Gastroesophageal sphincter (tissue), 4 donors: ENCODE measurements at regions not wholly inside any gene's neighbourhood (a gene's known extent, or its start where the extent isn't known, plus 50 kb on each side); places are given as distances from the start of the nearest gene placed in this dataset.
A peak's percentile ranks its signal among the peaks of the same experiment; 100 is the strongest.

Source experiments
- ATAC-seq: fragments of 150-250 bp; one replicate; pipeline ENCODE4 v1.9.1; 2016; ENCODE audit warnings: mild to moderate bottlenecking, moderate library complexity
- H3K27ac ChIP-seq, 4 donors: fragments of 200-600 bp; sonication (generic) in 3 of 4; 1 replicate in 3 of 4; 2 replicates in 1 of 4; pipeline ENCODE4 v1.5.1; 2016 to 2019
- H3K27me3 ChIP-seq: fragments of 200-600 bp; sonication (generic); one replicate; pipeline ENCODE4 v1.5.1; 2019
- H3K36me3 ChIP-seq, 2 donors: fragments of 200-600 bp; sonication (generic); one replicate each; pipeline ENCODE4 v1.5.1; 2019; ENCODE audit warnings: control low read depth in 1 of 2
- H3K4me1 ChIP-seq, 3 donors: fragments of 200-600 bp; sonication (generic); 1 replicate in 2 of 3; 2 replicates in 1 of 3; pipeline ENCODE4 v1.5.1; 2016 to 2019; ENCODE audit warnings: control low read depth in 2 of 3
- H3K4me3 ChIP-seq, 2 donors: fragments of 200-600 bp; sonication (generic); one replicate each; pipeline ENCODE4 v1.5.1; 2019; ENCODE audit warnings: mild to moderate bottlenecking in 1 of 2, moderate library complexity in 1 of 2
- H3K9me3 ChIP-seq, 3 donors: fragments of 200-600 bp; sonication (generic); one replicate each; pipeline ENCODE4 v1.5.1; 2017 to 2019; ENCODE audit warnings: control low read depth in 2 of 3
- EP300 ChIP-seq: sonication (generic); formaldehyde crosslinking; IDR thresholded peaks from one replicate; pipeline ENCODE4 v1.6.1; 2017; ENCODE audit warnings: antibody characterized with exemption, mild to moderate bottlenecking
- POLR2A ChIP-seq, 2 donors: fragments of 450-650 bp; IDR thresholded peaks; one replicate each; pipeline ENCODE4 v1.6.1; 2017; ENCODE audit warnings: antibody characterized with exemption in 2 of 2, mild to moderate bottlenecking in 2 of 2, moderate library complexity in 1 of 2
- POLR2AphosphoS5 ChIP-seq: sonication (generic); formaldehyde crosslinking; IDR thresholded peaks from one replicate; pipeline ENCODE4 v1.6.1; 2017; ENCODE audit warnings: antibody characterized with exemption
- WGBS, 2 donors: methylation state at CpG; one replicate each; pipeline ENCODE4 v1.1.5; 2018; ENCODE audit warnings: low coverage in 1 of 2; 5-methylcytosine and 5-hydroxymethylcytosine counted together
- TF ChIP-seq, protein P1 (sequence below), 4 experiments: fragments of 200-600 bp in 2 of 4; fragments of 450-650 bp in 2 of 4; sonication (generic) in 1 of 4; IDR thresholded peaks; one replicate each; pipeline ENCODE4 v1.5.1; 2017 to 2019; ENCODE audit warnings: antibody characterized with exemption in 4 of 4, mild to moderate bottlenecking in 2 of 4, moderate library complexity in 2 of 4

DNA sequence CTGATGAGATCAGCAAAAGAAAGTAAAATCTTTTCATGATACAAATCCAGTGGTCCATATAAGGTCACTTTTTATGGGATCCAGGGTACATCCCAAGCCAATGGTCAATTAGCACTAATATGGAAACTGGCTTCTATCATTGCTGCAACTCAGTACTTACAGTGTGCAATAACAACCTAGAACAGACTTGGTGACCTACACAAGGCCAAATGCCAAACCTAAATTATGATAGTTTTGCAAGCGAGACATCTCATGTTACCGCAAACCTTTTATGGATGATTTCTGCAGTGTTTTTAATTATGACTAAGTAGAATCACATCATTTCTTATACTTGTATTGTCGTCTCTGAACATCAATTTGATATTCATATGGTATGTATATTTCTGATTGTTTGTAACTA is 583.5 kb upstream of the SEMA3D start:
- TF ChIP-seq POLR2A (IDR thresholded peaks at IDR 0.05) (no peak), POLR2AphosphoS5 (no peak), EP300 (no peak)
- TF ChIP-seq, protein P1, sequence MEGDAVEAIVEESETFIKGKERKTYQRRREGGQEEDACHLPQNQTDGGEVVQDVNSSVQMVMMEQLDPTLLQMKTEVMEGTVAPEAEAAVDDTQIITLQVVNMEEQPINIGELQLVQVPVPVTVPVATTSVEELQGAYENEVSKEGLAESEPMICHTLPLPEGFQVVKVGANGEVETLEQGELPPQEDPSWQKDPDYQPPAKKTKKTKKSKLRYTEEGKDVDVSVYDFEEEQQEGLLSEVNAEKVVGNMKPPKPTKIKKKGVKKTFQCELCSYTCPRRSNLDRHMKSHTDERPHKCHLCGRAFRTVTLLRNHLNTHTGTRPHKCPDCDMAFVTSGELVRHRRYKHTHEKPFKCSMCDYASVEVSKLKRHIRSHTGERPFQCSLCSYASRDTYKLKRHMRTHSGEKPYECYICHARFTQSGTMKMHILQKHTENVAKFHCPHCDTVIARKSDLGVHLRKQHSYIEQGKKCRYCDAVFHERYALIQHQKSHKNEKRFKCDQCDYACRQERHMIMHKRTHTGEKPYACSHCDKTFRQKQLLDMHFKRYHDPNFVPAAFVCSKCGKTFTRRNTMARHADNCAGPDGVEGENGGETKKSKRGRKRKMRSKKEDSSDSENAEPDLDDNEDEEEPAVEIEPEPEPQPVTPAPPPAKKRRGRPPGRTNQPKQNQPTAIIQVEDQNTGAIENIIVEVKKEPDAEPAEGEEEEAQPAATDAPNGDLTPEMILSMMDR (IDR thresholded peaks at IDR 0.05), result no peak
- no peaks in the 10 kb centered on the region for H3K9me3 ChIP-seq
- no peaks in the 10 kb centered on the region for H3K27me3 ChIP-seq
- H3K4me1 ChIP-seq, result no peaks in the 10 kb centered on the region
- H3K4me3 ChIP-seq, result no peak overlapping the region
- ATAC-seq, result no peak
- 88 to 90% methylated on average over 3 of the region's 3 CpGs for WGBS, 2 donors
- H3K36me3 ChIP-seq, result no peaks in the 10 kb centered on the region
- no peak overlapping the region for H3K27ac ChIP-seq

DNA sequence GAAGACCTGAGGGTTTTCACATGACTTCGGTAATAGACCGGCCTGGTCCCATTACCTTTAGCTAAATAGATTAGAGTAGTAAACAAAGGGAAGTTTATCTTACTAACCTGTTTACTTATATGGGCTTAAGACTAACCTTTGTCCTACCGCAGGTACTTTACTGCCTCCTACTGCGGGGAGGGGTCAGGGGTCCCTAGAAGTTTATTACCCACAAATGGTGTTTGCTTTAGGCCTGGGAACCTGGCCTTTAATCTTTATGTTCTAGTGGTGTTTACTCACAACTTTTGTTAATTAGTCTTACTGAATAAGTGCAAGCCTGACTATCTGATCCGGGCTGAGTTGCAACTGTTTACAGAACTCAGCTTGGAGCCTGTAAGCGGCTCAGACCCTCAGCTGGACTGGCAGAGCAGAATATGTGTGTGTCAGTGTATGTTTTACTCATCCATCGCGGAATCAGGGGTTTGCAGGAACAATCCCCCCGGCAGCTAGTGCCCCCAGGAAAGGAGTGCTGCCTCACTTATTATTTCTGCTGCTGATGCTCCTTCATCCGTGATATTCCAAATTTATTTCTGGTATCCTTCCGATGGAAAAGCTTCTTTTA is 578.9 kb upstream of the SEMA3D start:
- H3K4me1 ChIP-seq, result no peaks in the 10 kb centered on the region
- H3K36me3 ChIP-seq, result no peaks in the 10 kb centered on the region
- no peak overlapping the region for H3K27ac ChIP-seq
- no peak for ATAC-seq
- TF ChIP-seq POLR2A (IDR thresholded peaks at IDR 0.05) (no peak), EP300 (no peak), POLR2AphosphoS5 (no peak)
- TF ChIP-seq, protein P1 (IDR thresholded peaks at IDR 0.05), result no peak
- H3K9me3 ChIP-seq, result no peaks in the 10 kb centered on the region
- no peak overlapping the region for H3K4me3 ChIP-seq
- no peaks in the 10 kb centered on the region for H3K27me3 ChIP-seq
- WGBS, 2 donors, result 52 to 55% methylated on average over 7 to 11 of the region's 11 CpGs

DNA sequence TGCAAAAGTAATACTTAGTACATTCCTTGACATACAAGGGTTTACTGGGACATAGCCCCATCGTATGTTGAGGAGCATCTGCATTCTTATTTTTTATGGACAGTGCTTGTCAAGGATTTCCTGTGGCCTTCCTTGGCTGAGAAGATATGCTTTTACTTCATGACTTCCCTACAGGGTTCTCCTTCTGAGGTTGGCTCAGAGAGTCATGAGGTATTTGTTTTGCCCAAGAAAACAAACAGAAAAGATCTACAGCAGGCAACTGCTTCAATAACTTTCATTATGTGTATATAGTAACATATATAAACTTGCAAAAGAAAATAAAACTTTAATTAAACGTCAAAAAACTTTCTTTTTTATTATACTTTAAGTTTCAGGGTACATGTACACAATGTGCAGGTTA is 577.2 kb upstream of the SEMA3D start:
- Histone ChIP-seq H3K4me3 (no peak overlapping the region), H3K27ac (no peak overlapping the region), H3K4me1 (no peaks in the 10 kb centered on the region), H3K36me3 (no peaks in the 10 kb centered on the region), H3K27me3 (no peaks in the 10 kb centered on the region), H3K9me3 (no peaks in the 10 kb centered on the region)
- no peak for ATAC-seq
- TF ChIP-seq EP300, result no peak
- TF ChIP-seq, protein P1 (IDR thresholded peaks at IDR 0.05), result no peak
- no peak for TF ChIP-seq POLR2A (IDR thresholded peaks at IDR 0.05)
- TF ChIP-seq POLR2AphosphoS5, result no peak
- 53 to 57% methylated on average over 2 of the region's 2 CpGs for WGBS, 2 donors

DNA sequence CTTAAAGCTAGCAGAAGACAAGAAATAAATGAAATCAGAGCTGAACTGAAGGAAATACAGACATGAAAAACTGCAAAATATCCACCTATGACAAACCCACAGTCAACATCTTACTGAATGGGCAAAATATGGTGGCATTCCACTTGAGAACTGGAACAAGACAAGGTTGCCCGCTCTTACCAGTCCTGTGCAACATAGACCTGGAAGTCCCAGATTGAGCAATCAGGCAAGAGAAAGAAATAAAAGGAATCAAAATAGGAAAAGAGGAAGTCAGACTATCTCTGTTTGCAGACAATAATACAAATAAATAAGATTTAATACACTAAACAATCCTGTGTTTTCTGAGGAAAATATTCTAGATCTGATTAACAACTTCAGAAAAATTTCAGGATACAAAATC is 570.5 kb upstream of the SEMA3D start:
- ATAC-seq, result no peak
- no peaks in the 10 kb centered on the region for H3K4me1 ChIP-seq
- H3K27me3 ChIP-seq, result no peaks in the 10 kb centered on the region
- no peaks in the 10 kb centered on the region for H3K9me3 ChIP-seq
- H3K27ac ChIP-seq, result no peak overlapping the region
- H3K4me3 ChIP-seq, result no peak overlapping the region
- H3K36me3 ChIP-seq, result no peaks in the 10 kb centered on the region
- 86% methylated on average over 1 of the region's 1 CpG; no CpG with 5 or more reads in 1 of the 2 donors for WGBS, 2 donors
- TF ChIP-seq EP300 (no peak), POLR2AphosphoS5 (no peak), POLR2A (IDR thresholded peaks at IDR 0.05) (no peak)
- TF ChIP-seq, protein P1 (IDR thresholded peaks at IDR 0.05), result no peak

DNA sequence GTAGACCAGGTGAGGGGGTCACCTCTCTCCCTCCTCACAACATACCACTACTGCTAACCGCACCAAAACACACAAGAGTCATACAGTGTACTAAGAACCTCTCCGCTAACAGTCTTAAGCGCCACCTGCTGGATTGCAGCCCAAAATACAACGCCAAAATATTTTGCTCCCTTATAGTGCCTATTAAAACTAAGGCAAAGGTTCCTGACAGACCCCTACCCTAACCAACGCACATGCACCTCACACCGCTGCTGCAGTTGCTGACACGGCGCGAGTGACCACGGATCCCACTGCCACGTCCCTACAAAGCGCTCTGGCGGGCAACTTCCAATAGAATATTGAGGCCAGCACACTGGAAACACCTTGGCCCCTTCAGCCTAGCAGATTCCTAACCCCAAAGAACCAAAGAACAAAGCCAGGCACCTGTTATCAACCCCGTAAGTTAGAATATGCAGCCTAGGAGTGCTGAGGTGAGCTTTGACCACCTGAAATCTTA is 563.6 kb upstream of the SEMA3D start:
- ATAC-seq, result no peak
- Histone ChIP-seq H3K4me1 (no peaks in the 10 kb centered on the region), H3K36me3 (no peaks in the 10 kb centered on the region), H3K27ac (no peak overlapping the region), H3K27me3 (peaks cover 13% of the 10 kb centered on the region), H3K4me3 (no peak overlapping the region), H3K9me3 (peaks cover 0 to 12% (median 0%) of the 10 kb centered on the region in 3 donors)
- TF ChIP-seq POLR2A (IDR thresholded peaks at IDR 0.05), result no peak
- TF ChIP-seq, protein P1 (IDR thresholded peaks at IDR 0.05), result peak in 2 of 4 experiments; percentile 34 to 59
- no peak for TF ChIP-seq EP300
- no peak for TF ChIP-seq POLR2AphosphoS5
- WGBS, 2 donors, result 26 to 49% methylated on average over 7 to 12 of the region's 14 CpGs
